Smooth muscle cell of the brain vasculature (primary cell): ENCODE measurements at regions not wholly inside any gene's neighbourhood (a gene's known extent, or its start where the extent isn't known, plus 50 kb on each side); places are given as distances from the start of the nearest gene placed in this dataset.

Experiments
- DNase-seq: peaks from one replicate; pipeline ENCODE4 v3.0.0-alpha.2; 2012; ENCODE audit warnings: low read depth, low spot score

- DNase-seq, result peak; percentile 15
Observed at GRCh38 chr4:52234561-52235440, 183.7 kb downstream of the SPATA18 start.

GRCh38 chr4:52235552-52236201, 184.6 kb downstream of the SPATA18 start:
- no peak for DNase-seq

- no peak for DNase-seq
Observed at GRCh38 chr4:52241916-52242315, 190.8 kb downstream of the SPATA18 start.

GRCh38 chr4:52243367-52243766, 192.3 kb downstream of the SPATA18 start:
- no peak for DNase-seq

GRCh38 chr4:52244103-52244775, 193.1 kb downstream of the SPATA18 start:
- DNase-seq, result no peak

GRCh38 chr4:52244848-52245247, 193.7 kb downstream of the SPATA18 start:
- DNase-seq, result no peak

GRCh38 chr4:52246827-52247226, 195.7 kb downstream of the SPATA18 start:
- DNase-seq, result no peak

- no peak for DNase-seq
Observed at GRCh38 chr4:52247941-52248340, 196.8 kb downstream of the SPATA18 start.

- DNase-seq, result no peak
Observed at GRCh38 chr4:52248820-52249219, 197.7 kb downstream of the SPATA18 start.

GRCh38 chr4:52249581-52249980, 198.5 kb downstream of the SPATA18 start:
- DNase-seq, result no peak

GRCh38 chr4:52250154-52250553, 199.1 kb downstream of the SPATA18 start:
- DNase-seq, result no peak

- no peak for DNase-seq
Observed at GRCh38 chr4:52251864-52252263, 200.8 kb downstream of the SPATA18 start.

- no peak for DNase-seq
Observed at GRCh38 chr4:52253025-52253424, 201.9 kb downstream of the SPATA18 start.

- no peak for DNase-seq
Observed at GRCh38 chr4:52256522-52256921, 205.4 kb downstream of the SPATA18 start.

GRCh38 chr4:52259978-52260377, 208.9 kb downstream of the SPATA18 start:
- no peak for DNase-seq

- DNase-seq, result no peak
Observed at GRCh38 chr4:52260514-52261210, 209.6 kb downstream of the SPATA18 start.

GRCh38 chr4:52263607-52264006, 212.5 kb downstream of the SPATA18 start:
- no peak for DNase-seq

GRCh38 chr4:52265781-52266525, 214.8 kb downstream of the SPATA18 start:
- DNase-seq, result no peak

- DNase-seq, result no peak
Observed at GRCh38 chr4:52266537-52267137, 215.5 kb downstream of the SPATA18 start.

- no peak for DNase-seq
Observed at GRCh38 chr4:52269761-52270160, 218.7 kb downstream of the SPATA18 start.

- DNase-seq, result no peak
Observed at GRCh38 chr4:52273885-52274284, 222.8 kb downstream of the SPATA18 start.
